NB4 (cell line): ENCODE measurements at regions not wholly inside any gene's neighbourhood (a gene's known extent, or its start where the extent isn't known, plus 50 kb on each side); places are given as distances from the start of the nearest gene placed in this dataset.

Source experiments
- DNase-seq: peaks from one replicate; pipeline ENCODE4 v3.0.0; 2010; ENCODE audit warnings: low read depth
- H3K4me3 ChIP-seq: one replicate; pipeline ENCODE4 v1.5.1; 2011; ENCODE audit warnings: mild to moderate bottlenecking, low read depth, low read length, moderate library complexity
- MYC ChIP-seq: IDR thresholded peaks from 2 replicates; pipeline ENCODE4 v1.6.1; 2011; ENCODE audit warnings: low read depth, low read length
- POLR2A ChIP-seq: IDR thresholded peaks from 2 replicates; pipeline ENCODE4 v1.6.1; 2011; ENCODE audit warnings: mild to moderate bottlenecking; ENCODE audit not compliant: insufficient read length; ENCODE audit errors: extremely low read depth
- TF ChIP-seq, protein P1 (sequence below): IDR thresholded peaks from one replicate; pipeline ENCODE4 v1.5.1; 2012; ENCODE audit warnings: low read depth, low read length
- TF ChIP-seq, protein P2 (sequence below): IDR thresholded peaks from 2 replicates; pipeline ENCODE4 v1.6.1; 2011; ENCODE audit warnings: low read depth, low read length

DNA sequence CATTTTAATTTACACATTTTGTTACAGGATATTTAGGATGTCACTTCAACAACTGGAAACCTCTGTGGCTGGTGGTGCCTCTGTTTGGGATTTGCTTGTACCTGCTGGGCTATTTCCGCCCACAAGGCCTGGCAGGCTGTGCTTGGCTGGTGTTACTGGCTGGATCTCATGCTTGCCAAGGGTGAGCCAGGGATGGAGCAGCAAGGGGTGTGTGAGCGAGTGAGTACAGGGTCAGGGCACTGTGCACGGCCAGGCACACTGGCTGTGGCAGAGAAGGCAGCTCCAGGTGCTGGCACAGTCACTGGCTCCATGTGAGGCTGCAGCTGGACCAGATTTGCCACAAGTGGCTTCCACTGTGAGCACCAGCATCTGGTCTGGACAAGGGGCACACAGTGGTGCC lies 1254.8 kb downstream of the SLITRK5 start:
- no peak for DNase-seq
- TF ChIP-seq POLR2A: no peak
- TF ChIP-seq, protein P1, sequence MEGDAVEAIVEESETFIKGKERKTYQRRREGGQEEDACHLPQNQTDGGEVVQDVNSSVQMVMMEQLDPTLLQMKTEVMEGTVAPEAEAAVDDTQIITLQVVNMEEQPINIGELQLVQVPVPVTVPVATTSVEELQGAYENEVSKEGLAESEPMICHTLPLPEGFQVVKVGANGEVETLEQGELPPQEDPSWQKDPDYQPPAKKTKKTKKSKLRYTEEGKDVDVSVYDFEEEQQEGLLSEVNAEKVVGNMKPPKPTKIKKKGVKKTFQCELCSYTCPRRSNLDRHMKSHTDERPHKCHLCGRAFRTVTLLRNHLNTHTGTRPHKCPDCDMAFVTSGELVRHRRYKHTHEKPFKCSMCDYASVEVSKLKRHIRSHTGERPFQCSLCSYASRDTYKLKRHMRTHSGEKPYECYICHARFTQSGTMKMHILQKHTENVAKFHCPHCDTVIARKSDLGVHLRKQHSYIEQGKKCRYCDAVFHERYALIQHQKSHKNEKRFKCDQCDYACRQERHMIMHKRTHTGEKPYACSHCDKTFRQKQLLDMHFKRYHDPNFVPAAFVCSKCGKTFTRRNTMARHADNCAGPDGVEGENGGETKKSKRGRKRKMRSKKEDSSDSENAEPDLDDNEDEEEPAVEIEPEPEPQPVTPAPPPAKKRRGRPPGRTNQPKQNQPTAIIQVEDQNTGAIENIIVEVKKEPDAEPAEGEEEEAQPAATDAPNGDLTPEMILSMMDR: no peak
- TF ChIP-seq MYC: no peak
- TF ChIP-seq, protein P2, sequence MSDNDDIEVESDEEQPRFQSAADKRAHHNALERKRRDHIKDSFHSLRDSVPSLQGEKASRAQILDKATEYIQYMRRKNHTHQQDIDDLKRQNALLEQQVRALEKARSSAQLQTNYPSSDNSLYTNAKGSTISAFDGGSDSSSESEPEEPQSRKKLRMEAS: no peak
- no peak overlapping the region for H3K4me3 ChIP-seq

DNA sequence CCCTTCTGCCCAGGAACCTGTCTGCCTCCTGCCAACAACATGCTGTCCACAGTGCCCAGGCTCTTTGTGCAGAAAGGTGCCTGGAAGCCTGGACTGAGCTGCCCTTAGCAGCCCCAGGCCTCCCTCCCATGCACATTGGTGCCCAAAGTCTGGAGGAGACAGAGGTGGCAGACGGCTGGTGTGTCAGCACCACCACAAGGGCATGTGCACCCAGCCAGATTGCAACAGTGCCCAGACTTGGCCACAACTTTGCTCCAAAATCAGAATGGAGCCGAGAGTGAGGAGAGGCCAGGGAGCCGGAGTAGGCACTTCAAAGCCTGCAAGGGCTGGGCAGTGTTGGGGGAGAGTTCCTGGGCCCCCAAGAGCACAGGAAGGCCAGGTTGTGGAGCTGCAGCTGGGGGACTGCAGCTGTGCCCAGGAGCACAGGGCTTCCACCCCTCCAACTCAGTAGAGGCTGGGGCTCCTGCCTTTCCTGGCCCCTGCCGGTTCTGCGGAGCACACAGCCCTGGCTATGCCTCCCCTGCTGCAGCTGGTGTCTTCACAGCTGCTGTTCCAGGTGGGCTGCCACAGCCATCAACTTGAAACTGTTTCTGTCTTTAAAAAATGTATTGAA lies 1255.8 kb downstream of the SLITRK5 start:
- no peak for DNase-seq
- no peak for TF ChIP-seq MYC
- TF ChIP-seq POLR2A: no peak
- TF ChIP-seq, protein P2: no peak
- TF ChIP-seq, protein P1: no peak
- no peak overlapping the region for H3K4me3 ChIP-seq

DNA sequence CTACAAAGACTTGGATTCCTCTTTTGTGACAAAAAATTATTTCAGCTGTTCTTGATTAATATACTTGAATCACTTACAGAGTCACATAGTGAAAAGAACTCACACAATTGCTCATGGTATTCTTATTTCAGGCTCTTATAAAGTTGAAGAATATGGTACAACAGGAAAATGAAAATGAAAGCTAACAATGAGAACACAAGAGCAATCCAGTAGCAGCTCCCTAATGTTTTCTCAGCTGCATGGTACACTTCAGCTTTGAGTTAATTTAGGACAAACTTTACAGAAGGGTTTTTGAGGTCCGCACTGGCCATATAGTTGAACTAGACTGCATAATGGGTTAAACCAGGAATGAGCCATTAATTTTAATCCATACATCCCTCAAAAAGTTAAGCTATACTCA lies 1261.8 kb downstream of the SLITRK5 start:
- TF ChIP-seq, protein P2: no peak
- TF ChIP-seq POLR2A (no peak), MYC (no peak)
- TF ChIP-seq, protein P1: no peak
- H3K4me3 ChIP-seq: no peak overlapping the region
- no peak for DNase-seq

DNA sequence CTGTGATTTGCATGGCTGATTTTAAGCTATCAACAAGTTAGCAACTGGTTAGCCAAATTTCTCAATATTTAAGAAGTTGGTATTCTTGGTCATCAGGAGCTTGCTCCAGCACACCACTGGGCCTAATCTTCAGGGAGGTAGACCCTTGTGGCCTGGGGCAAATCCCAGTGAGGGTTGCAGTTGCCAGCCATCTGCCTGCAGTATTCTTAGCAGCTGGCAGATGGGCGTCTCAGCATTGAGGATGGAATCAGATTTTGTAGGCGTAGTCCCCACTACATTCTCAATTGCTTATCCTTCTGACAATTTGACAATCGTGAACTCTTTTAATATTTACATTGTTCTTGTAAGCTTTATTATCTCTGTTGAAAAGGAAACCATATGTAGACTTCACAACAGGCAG lies 1266.2 kb downstream of the SLITRK5 start:
- DNase-seq: no peak
- TF ChIP-seq, protein P2: no peak
- TF ChIP-seq MYC: no peak
- no peak for TF ChIP-seq POLR2A
- TF ChIP-seq, protein P1: no peak

DNA sequence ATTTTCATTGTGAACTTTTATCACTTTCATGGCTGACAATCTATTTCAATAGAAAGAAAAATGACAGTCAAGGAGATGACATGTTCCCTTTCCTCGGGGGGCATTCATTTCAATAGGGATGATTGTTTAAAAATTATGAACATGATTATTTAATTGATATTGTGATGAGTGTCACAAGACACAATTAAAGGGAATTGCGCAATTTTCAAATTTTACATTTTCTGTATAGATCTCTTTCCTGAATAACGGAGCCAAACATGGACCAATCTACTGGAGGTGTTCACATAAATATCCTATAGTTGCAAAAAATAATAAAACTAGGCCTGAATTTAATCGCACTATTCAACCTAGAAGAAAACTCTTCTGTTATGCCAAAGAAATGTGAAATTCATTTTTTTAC lies 1274.6 kb downstream of the SLITRK5 start:
- TF ChIP-seq, protein P2: no peak
- no peak for DNase-seq

More for the DNA sequence above, 1266.2 kb downstream of the SLITRK5 start:
- H3K4me3 ChIP-seq: no peak overlapping the region

DNA sequence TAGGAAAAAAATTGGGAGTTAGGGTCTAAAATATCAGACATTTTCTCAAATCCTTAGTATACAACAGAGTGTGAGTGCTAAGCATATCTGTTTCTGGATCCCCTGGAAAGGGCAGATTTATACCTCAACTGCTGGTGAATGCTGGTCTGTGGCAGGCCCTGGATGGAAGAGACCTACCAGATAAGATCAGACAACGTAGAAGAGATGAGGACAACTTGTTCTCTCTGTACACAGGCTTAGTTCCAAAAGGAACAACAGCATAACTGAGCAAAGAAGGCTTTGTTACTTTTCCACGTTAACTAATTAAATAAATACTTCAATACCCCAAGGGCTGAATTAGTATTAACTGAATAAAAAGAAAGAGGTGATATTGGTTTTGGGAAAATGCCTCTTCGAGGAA lies 1277.3 kb downstream of the SLITRK5 start:
- no peak for DNase-seq
- TF ChIP-seq, protein P2: no peak
- TF ChIP-seq POLR2A: no peak
- TF ChIP-seq MYC: no peak
- TF ChIP-seq, protein P1: no peak
- no peak overlapping the region for H3K4me3 ChIP-seq

More for the DNA sequence above, 1274.6 kb downstream of the SLITRK5 start:
- H3K4me3 ChIP-seq: no peak overlapping the region
